Keratinocyte (primary cell): ENCODE measurements at regions not wholly inside any gene's neighbourhood (a gene's known extent, or its start where the extent isn't known, plus 50 kb on each side); places are given as distances from the start of the nearest gene placed in this dataset.

Experiments used
- DNase-seq: peaks from one replicate; pipeline ENCODE4 v3.0.0-alpha.2; 2011; ENCODE audit warnings: low read depth, missing footprints, low spot score
- FAIRE-seq: peaks from 2 replicates; lab custom pipeline; 2011; peaks lifted over from hg19 to GRCh38; lab: Jason Lieb, UNC
- H2AFZ ChIP-seq: 2 replicates; pipeline ENCODE4 v1.6.0; 2012; ENCODE audit warnings: low read length, control low read depth, inconsistent platforms; ENCODE audit not compliant: control insufficient read depth
- H3K27ac ChIP-seq: 2 replicates; pipeline ENCODE4 v1.5.1; 2011; ENCODE audit warnings: low read length; ENCODE audit not compliant: control insufficient read depth, insufficient read depth
- H3K27me3 ChIP-seq: 3 replicates; pipeline ENCODE4 v1.6.0; 2011; ENCODE audit warnings: low read length; ENCODE audit not compliant: control insufficient read depth, insufficient read depth; ENCODE audit errors: extremely low read depth
- H3K36me3 ChIP-seq, 2 experiments: 2 replicates in 1 of 2; 3 replicates in 1 of 2; pipeline ENCODE4 v1.5.1; 2011; ENCODE audit warnings: low read length in 2 of 2, mild to moderate bottlenecking in 1 of 2; ENCODE audit not compliant: control insufficient read depth in 2 of 2, insufficient read depth in 2 of 2; ENCODE audit errors: extremely low read depth in 1 of 2
- H3K4me1 ChIP-seq: 3 replicates; pipeline ENCODE4 v1.5.1; 2011; ENCODE audit warnings: low read length; ENCODE audit not compliant: control insufficient read depth, insufficient read depth; ENCODE audit errors: extremely low read depth
- H3K4me2 ChIP-seq: 3 replicates; pipeline ENCODE4 v1.6.0; 2011; ENCODE audit warnings: low read depth, low read length; ENCODE audit not compliant: control insufficient read depth, insufficient read depth; ENCODE audit errors: extremely low read depth
- H3K4me3 ChIP-seq, 3 experiments: fragments of 200-600 bp in 1 of 3; sonication (generic) in 1 of 3; 2 replicates in 2 of 3; 3 replicates in 1 of 3; pipeline ENCODE4 v1.5.1; 2011 to 2016; ENCODE audit warnings: low read length in 3 of 3, mild to moderate bottlenecking in 3 of 3, control low read depth in 2 of 3, inconsistent platforms in 1 of 3, low read depth in 1 of 3, mixed read lengths in 1 of 3, mixed run types in 1 of 3, moderate library complexity in 1 of 3; ENCODE audit not compliant: control insufficient read depth in 2 of 3, insufficient read depth in 2 of 3; ENCODE audit errors: extremely low read depth in 1 of 3
- H3K79me2 ChIP-seq: 2 replicates; pipeline ENCODE4 v1.6.0; 2012; ENCODE audit warnings: low read length; ENCODE audit not compliant: control insufficient read depth, insufficient read depth
- H3K9ac ChIP-seq: 3 replicates; pipeline ENCODE4 v1.6.0; 2011; ENCODE audit warnings: low read length; ENCODE audit not compliant: control insufficient read depth, insufficient read depth; ENCODE audit errors: extremely low read depth
- H3K9me1 ChIP-seq: 3 replicates; pipeline ENCODE4 v1.6.0; 2011; ENCODE audit warnings: low read length; ENCODE audit not compliant: control insufficient read depth, insufficient read depth; ENCODE audit errors: extremely low read depth
- H3K9me3 ChIP-seq: 2 replicates; pipeline ENCODE4 v1.5.1; 2012; ENCODE audit warnings: low read depth, low read length; ENCODE audit not compliant: control insufficient read depth
- H4K20me1 ChIP-seq: 3 replicates; pipeline ENCODE4 v1.6.0; 2011; ENCODE audit warnings: low read length; ENCODE audit not compliant: control insufficient read depth, insufficient read depth; ENCODE audit errors: extremely low read depth
- CTCF ChIP-seq, 3 experiments: IDR thresholded peaks in 1 of 3; conservative IDR thresholded peaks in 1 of 3; optimal IDR thresholded peaks in 1 of 3; 2 replicates in 2 of 3; 3 replicates in 1 of 3; pipeline versions ENCODE3 to v1.5.1; 2011; ENCODE audit warnings: low read length in 3 of 3, mild to moderate bottlenecking in 3 of 3, moderate library complexity in 2 of 3, control low read depth in 1 of 3, inconsistent platforms in 1 of 3; ENCODE audit not compliant: insufficient read depth in 2 of 3; ENCODE audit errors: extremely low read depth in 1 of 3
- EZH2 ChIP-seq: IDR thresholded peaks from one replicate; pipeline ENCODE4 v1.6.1; 2012; ENCODE audit warnings: inconsistent platforms, mild to moderate bottlenecking, low read length, moderate library complexity
- dilution Hi-C: fragments of 300-500 bp; cut with MboI; formaldehyde crosslinking; loops from one replicate; pipeline ENCODE4 v1.7.0; 2020; ENCODE audit warnings: low sequenced_read_pairs; ENCODE audit not compliant: extremely low pct_ligation_motif_present

- TF ChIP-seq CTCF (optimal IDR thresholded peaks at IDR 0.05 in 1 of 3, IDR thresholded peaks at IDR 0.05 in 1 of 3, conservative IDR thresholded peaks at IDR 0.05 in 1 of 3; ENCODE audit: extremely low read depth in 1 of 3, insufficient read depth in 2 of 3, low read length in 3 of 3) = no peak
- no peak for TF ChIP-seq EZH2
- Histone ChIP-seq H3K9me1 (no peaks in the 10 kb centered on the region), H3K4me3 (no peak overlapping the region), H3K4me1 (no peaks in the 10 kb centered on the region), H3K27ac (no peak overlapping the region), H3K4me2 (no peak overlapping the region), H3K27me3 (no peaks in the 10 kb centered on the region), H3K9me3 (no peaks in the 10 kb centered on the region), H3K79me2 (no peaks in the 10 kb centered on the region), H4K20me1 (no peaks in the 10 kb centered on the region), H2AFZ (no peak overlapping the region), H3K36me3 (no peaks in the 10 kb centered on the region), H3K9ac (no peak overlapping the region)
- FAIRE-seq (no peak), DNase-seq (no peak)
- dilution Hi-C loops = no loop called here
Measured at GRCh38 chr11:80297858-80298632, 857.2 kb upstream of the TENM4 start.

- no peaks in the 10 kb centered on the region for H4K20me1 ChIP-seq
- H3K36me3 ChIP-seq = no peaks in the 10 kb centered on the region
- H3K9me1 ChIP-seq = no peaks in the 10 kb centered on the region
- no peaks in the 10 kb centered on the region for H3K79me2 ChIP-seq
- DNase-seq (no peak), FAIRE-seq (no peak)
- no peak overlapping the region for H3K27ac ChIP-seq
- no peak for TF ChIP-seq EZH2
- no peak for TF ChIP-seq CTCF (optimal IDR thresholded peaks at IDR 0.05 in 1 of 3, IDR thresholded peaks at IDR 0.05 in 1 of 3, conservative IDR thresholded peaks at IDR 0.05 in 1 of 3; ENCODE audit: extremely low read depth in 1 of 3, insufficient read depth in 2 of 3, low read length in 3 of 3)
- H3K4me3 ChIP-seq = no peak overlapping the region
- no peaks in the 10 kb centered on the region for H3K4me1 ChIP-seq
- H2AFZ ChIP-seq = no peak overlapping the region
- no peak overlapping the region for H3K9ac ChIP-seq
- dilution Hi-C loops = no loop called here
- H3K4me2 ChIP-seq = no peak overlapping the region
- no peaks in the 10 kb centered on the region for H3K27me3 ChIP-seq
- no peaks in the 10 kb centered on the region for H3K9me3 ChIP-seq
Measured at GRCh38 chr11:80293293-80293692, 852.5 kb upstream of the TENM4 start.
